C4-2B (cell line): ENCODE measurements at regions not wholly inside any gene's neighbourhood (a gene's known extent, or its start where the extent isn't known, plus 50 kb on each side); places are given as distances from the start of the nearest gene placed in this dataset.

Experiments used
- ZFX ChIP-seq: fragments of 450-650 bp; IDR thresholded peaks from 2 replicates; pipeline ENCODE4 v1.6.1; 2017
- TF ChIP-seq, protein P1 (sequence below): fragments of 450-650 bp; conservative IDR thresholded peaks from 2 replicates; pipeline ENCODE4 v1.5.1; 2017; ENCODE audit warnings: mild to moderate bottlenecking

DNA sequence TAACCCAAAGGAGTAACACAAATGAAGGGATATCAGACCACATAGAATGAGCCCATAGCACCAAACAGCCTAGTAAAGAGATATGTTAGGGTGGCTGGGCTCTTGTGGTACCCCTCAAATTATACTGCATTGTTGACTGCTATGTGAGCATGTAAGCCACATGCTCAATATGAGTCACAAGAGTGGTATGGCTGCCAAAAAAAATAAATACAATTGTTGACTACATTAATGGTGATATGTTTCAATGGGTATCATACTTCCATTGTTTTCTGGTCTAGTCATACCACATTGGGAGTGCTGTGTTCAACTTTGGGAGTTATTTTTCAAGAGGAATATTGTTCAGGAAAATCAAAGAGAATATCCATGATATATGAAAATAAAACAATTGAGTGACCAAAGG lies 162.4 kb upstream of the PIK3R1 start:
- TF ChIP-seq, protein P1, sequence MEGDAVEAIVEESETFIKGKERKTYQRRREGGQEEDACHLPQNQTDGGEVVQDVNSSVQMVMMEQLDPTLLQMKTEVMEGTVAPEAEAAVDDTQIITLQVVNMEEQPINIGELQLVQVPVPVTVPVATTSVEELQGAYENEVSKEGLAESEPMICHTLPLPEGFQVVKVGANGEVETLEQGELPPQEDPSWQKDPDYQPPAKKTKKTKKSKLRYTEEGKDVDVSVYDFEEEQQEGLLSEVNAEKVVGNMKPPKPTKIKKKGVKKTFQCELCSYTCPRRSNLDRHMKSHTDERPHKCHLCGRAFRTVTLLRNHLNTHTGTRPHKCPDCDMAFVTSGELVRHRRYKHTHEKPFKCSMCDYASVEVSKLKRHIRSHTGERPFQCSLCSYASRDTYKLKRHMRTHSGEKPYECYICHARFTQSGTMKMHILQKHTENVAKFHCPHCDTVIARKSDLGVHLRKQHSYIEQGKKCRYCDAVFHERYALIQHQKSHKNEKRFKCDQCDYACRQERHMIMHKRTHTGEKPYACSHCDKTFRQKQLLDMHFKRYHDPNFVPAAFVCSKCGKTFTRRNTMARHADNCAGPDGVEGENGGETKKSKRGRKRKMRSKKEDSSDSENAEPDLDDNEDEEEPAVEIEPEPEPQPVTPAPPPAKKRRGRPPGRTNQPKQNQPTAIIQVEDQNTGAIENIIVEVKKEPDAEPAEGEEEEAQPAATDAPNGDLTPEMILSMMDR = no peak
- no peak for TF ChIP-seq ZFX
